Ascending aorta (tissue), 2 donors: ENCODE measurements at regions not wholly inside any gene's neighbourhood (a gene's known extent, or its start where the extent isn't known, plus 50 kb on each side); places are given as distances from the start of the nearest gene placed in this dataset.
"Not testable (repeated sequence)": the region's sequence is repeated elsewhere in the genome, so short reads cannot be mapped to it uniquely, and the experiment has no call there.

ENCODE experiments used
- DNase-seq, 2 donors: peaks; one replicate each; pipeline ENCODE4 v3.0.0-alpha.2; 2019; ENCODE audit warnings: low spot score in 2 of 2
- H3K27ac ChIP-seq, 2 donors: fragments of 200-600 bp; sonication (generic); one replicate each; pipeline ENCODE4 v1.5.1; 2016 to 2017; ENCODE audit warnings: mild to moderate bottlenecking in 1 of 2
- H3K27me3 ChIP-seq: fragments of 200-600 bp; sonication (generic); one replicate; pipeline ENCODE4 v1.5.1; 2017
- H3K36me3 ChIP-seq, 2 donors: fragments of 200-600 bp; sonication (generic); one replicate each; pipeline ENCODE4 v1.5.1; 2016
- H3K4me1 ChIP-seq, 2 donors: fragments of 200-600 bp; sonication (generic); one replicate each; pipeline ENCODE4 v1.5.1; 2016 to 2017; ENCODE audit warnings: mild to moderate bottlenecking in 1 of 2
- H3K4me3 ChIP-seq, 2 donors: fragments of 200-600 bp; sonication (generic); one replicate each; pipeline ENCODE4 v1.5.1; 2016 to 2017; ENCODE audit warnings: mild to moderate bottlenecking in 1 of 2
- H3K9me3 ChIP-seq, 2 donors: fragments of 200-600 bp; sonication (generic); one replicate each; pipeline ENCODE4 v1.5.1; 2016
- intact Hi-C: fragments of 100-400 bp; cut with DNase I; formaldehyde crosslinking; loops from one replicate; pipeline ENCODE4 v1.15.1; 2023
- TF ChIP-seq, protein P1 (sequence below), 3 experiments: fragments of 200-600 bp in 2 of 3; fragments of 450-650 bp in 1 of 3; sonication (generic) in 2 of 3; IDR thresholded peaks; one replicate each; pipeline ENCODE4 v1.5.1; 2016 to 2019; ENCODE audit warnings: antibody characterized with exemption in 3 of 3, mild to moderate bottlenecking in 1 of 3, moderate library complexity in 1 of 3

DNA sequence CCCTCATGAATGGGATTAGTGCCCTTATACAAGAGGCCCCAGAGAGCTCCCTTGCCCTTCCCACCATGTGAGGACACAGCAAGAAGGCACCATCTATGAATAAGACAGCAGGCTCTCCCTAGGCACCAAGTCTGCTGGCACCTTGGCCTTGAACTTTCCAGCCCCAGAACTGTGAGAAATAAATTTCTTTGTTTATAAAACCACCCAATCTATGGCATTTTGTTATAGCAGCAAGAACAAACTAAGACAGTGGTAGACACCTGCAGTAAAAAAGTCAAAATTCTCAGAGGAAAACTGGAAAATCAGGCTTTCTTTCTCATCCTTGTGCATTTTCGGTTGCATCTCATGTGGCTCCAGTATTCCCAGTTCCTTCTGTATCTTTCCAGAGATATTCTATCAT lies 90.3 kb downstream of the LSM3 start:
- intact Hi-C loops = loop anchor here (10.0 kb wide), 2 partner anchors 126 to 276 kb away; partner anchors contain the start of gene GRIP2
- Histone ChIP-seq H3K27me3 (no peaks in the 10 kb centered on the region), H3K9me3 (peaks cover 0 to 2% of the 10 kb centered on the region in 2 donors), H3K36me3 (no peaks in the 10 kb centered on the region), H3K27ac (no peak overlapping the region), H3K4me3 (no peak overlapping the region), H3K4me1 (no peaks in the 10 kb centered on the region)
- no peak for DNase-seq
- TF ChIP-seq, protein P1, sequence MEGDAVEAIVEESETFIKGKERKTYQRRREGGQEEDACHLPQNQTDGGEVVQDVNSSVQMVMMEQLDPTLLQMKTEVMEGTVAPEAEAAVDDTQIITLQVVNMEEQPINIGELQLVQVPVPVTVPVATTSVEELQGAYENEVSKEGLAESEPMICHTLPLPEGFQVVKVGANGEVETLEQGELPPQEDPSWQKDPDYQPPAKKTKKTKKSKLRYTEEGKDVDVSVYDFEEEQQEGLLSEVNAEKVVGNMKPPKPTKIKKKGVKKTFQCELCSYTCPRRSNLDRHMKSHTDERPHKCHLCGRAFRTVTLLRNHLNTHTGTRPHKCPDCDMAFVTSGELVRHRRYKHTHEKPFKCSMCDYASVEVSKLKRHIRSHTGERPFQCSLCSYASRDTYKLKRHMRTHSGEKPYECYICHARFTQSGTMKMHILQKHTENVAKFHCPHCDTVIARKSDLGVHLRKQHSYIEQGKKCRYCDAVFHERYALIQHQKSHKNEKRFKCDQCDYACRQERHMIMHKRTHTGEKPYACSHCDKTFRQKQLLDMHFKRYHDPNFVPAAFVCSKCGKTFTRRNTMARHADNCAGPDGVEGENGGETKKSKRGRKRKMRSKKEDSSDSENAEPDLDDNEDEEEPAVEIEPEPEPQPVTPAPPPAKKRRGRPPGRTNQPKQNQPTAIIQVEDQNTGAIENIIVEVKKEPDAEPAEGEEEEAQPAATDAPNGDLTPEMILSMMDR (IDR thresholded peaks at IDR 0.05) = no peak

DNA sequence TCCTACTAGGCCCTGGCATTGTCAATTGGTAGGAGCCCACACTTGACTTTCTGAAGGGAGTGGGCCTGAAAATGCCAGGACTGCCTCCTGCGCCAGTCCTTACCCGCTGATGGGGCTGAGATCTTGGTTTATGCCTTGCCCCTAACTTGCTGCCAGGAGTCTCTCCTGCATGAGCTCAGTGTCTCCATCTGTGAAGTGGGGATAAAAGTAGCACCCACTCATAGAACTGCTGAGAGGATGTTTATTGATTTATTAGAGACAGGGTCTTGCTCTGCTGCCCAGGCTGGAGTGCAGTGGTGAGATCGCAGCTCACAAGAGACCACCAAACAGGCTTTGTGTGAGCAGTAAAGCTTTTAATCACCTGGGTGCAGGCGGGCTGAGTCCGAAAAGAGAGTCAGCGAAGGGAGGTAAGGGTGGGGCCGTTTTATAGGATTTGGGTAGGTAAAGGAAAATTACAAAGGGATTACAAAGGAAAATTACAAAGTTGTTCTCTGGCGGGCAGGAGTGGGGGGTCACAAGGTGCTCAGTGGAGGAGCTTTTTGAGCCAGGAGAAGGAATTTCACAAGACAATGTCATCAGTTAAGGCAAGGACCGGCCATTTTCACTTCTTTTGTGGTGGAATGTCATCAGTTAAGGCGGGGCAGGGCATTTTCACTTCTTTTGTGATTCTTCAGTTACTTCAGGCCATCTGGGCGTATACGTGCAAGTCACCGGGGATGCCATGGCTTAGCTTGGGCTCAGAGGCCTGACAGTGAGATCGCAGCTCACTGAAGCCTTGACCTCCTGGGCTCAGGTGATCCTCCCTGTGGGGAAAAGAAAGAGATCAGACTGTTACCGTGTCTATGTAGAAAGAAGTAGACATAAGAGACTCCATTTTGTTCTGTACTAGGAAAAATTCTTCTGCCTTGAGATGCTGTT lies 93.7 kb downstream of the LSM3 start:
- H3K9me3 ChIP-seq, H3K27ac ChIP-seq, H3K27me3 ChIP-seq, intact Hi-C loops, H3K36me3 ChIP-seq, DNase-seq, H3K4me3 ChIP-seq, H3K4me1 ChIP-seq: not testable (repeated sequence)

DNA sequence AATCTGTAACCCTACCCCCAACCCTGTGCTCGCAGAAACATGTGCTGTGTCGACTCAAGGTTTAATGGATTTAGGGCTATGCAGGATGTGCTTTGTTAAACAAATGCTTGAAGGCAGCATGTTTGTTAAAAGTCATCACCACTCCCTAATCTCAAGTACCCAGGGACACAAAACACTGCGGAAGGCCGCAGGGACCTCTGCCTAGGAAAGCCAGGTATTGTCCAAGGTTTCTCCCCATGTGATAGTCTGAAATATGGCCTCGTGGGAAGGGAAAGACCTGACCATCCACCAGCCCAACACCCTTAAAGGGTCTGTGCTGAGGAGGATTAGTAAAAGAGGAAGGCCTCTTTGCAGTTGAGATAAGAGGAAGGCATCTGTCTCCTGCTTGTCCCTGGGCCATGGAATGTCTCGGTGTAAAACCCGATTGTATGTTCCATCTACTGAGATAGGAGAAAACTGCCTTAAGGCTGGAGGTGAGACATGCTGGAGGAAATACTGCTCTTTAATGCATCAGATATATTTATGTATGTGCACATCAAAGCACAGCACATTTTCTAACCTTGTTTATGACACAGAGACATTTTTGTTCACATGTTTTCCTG lies 94.4 kb downstream of the LSM3 start:
- H3K4me1 ChIP-seq, DNase-seq, H3K9me3 ChIP-seq, H3K27ac ChIP-seq, H3K27me3 ChIP-seq, H3K4me3 ChIP-seq, H3K36me3 ChIP-seq, intact Hi-C loops: not testable (repeated sequence)

DNA sequence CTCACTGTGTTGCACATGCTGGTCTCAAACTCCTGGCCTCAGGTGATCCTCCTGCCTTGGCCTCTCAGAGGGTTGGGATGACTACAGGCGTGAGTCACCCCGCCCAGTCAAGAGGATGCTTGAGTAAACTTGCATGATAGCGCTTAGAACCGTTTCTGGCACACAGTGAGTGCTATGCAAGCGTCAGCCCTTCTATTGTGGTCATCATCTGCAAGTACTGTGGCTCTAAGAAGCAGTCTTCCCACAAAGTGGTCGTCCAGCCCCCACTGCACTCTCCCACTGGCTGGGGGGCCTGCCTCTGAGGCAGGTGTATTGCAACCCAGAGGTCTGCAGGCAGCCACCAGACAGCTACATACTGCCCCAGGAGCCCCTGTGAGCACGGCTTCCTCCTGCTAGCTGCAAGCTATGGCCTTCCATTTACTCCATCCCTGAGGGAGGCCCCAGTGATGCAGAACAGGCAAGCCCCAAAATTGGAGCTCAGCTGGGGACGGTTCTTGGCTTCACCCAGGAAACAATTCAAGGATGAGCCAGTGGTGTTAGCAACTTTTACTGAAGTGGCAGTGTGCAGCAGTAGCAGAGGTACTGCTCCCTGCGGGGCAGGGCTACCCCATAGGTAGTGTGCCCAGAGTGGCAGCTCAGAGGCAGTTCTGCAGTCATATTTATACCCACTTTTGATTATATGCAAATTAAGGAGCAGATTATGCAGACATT lies 95.4 kb downstream of the LSM3 start:
- DNase-seq = no peak
- Histone ChIP-seq H3K36me3 (no peaks in the 10 kb centered on the region), H3K4me3 (no peak overlapping the region), H3K4me1 (no peaks in the 10 kb centered on the region), H3K9me3 (no peaks in the 10 kb centered on the region), H3K27ac (no peak overlapping the region), H3K27me3 (no peaks in the 10 kb centered on the region)
- TF ChIP-seq, protein P1 (IDR thresholded peaks at IDR 0.05) = no peak
- intact Hi-C loops = no loop called here

DNA sequence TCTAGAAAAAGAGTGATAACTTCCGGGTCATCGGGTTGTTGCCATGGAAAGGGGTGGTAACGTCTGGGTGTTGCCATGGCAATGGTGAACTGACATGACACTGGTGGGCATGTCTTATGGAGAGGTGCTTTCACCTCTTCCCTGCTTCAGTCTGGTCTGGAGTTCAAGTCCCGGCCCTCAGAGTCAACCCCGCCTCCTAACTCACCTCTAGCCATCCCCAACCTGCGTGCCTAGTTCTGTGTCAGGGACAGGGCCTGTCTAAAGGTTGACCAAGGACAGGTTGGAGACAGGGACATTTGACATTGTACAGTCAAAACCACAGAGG lies 96.0 kb downstream of the LSM3 start:
- Histone ChIP-seq H3K9me3 (no peaks in the 10 kb centered on the region), H3K4me3 (no peak overlapping the region), H3K36me3 (no peaks in the 10 kb centered on the region), H3K27ac (no peak overlapping the region), H3K4me1 (no peaks in the 10 kb centered on the region), H3K27me3 (no peaks in the 10 kb centered on the region)
- TF ChIP-seq, protein P1 (IDR thresholded peaks at IDR 0.05) = no peak
- DNase-seq = no peak
- intact Hi-C loops = no loop called here

DNA sequence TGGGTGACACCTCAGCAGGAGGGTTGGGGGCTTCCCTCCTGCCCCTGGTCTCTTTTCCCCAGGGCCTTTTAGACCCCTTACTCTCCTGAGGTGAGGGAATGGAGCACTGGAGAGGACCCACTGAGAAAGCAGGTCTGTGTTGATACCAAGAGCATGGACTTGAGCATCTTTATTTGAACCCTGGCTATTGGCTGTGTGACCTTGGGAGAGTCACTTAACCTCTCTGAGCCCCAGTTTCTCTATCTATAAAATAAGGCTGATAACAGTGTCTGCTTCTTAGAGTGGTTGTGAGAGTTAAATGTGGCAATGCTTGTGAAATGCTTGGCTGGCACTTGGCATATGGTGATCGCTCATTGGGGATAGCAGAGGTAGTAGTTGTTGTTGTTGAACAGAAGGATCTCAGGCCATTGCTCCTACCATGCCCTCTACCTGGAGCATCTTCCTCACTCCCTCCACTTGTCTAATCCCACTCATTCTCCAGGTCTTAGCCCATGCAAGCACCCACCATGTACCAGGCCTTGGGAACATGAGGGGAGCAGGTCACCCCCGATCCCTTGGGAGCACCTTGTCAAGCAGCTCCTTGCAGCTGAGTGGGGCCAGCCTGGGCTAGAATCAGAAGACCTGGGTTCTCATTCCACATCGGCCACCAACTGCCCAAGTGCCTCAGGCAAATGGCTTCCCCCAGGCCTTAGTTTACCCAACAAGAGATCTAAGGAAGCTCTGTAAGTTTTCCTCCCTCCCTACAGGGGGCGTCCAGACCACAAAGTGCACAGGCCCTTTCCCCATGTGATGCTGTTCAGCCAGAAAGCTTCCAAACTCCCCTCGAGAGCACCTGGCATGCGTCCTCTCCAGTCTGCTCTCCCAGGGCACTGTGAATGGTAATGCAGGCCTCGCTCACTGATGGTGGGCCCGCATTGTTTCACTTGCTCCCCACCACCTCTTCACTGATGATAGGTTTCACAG lies 96.7 kb downstream of the LSM3 start:
- Histone ChIP-seq H3K4me3 (no peak overlapping the region), H3K27ac (no peak overlapping the region), H3K4me1 (no peaks in the 10 kb centered on the region), H3K27me3 (no peaks in the 10 kb centered on the region), H3K9me3 (no peaks in the 10 kb centered on the region), H3K36me3 (no peaks in the 10 kb centered on the region)
- no peak for DNase-seq
- intact Hi-C loops = no loop called here
- TF ChIP-seq, protein P1 (IDR thresholded peaks at IDR 0.05) = no peak
